Osteocyte (in vitro differentiated cells): ENCODE measurements at regions not wholly inside any gene's neighbourhood (a gene's known extent, or its start where the extent isn't known, plus 50 kb on each side); places are given as distances from the start of the nearest gene placed in this dataset.
"Not testable (repeated sequence)": the region's sequence is repeated elsewhere in the genome, so short reads cannot be mapped to it uniquely, and the experiment has no call there.

ENCODE experiments used
- DNase-seq: peaks from one replicate; pipeline ENCODE4 v3.0.0; 2021; ENCODE audit warnings: mixed read lengths; ENCODE audit not compliant: unreplicated experiment; ENCODE audit errors: extremely low spot score
- H3K27ac Mint-ChIP-seq: one replicate; pipeline ENCODE4 v1.8.0; 2021; ENCODE audit warnings: mild to moderate bottlenecking, mixed read lengths; ENCODE audit not compliant: unreplicated experiment
- H3K27me3 Mint-ChIP-seq: one replicate; pipeline ENCODE4 v1.8.0; 2021; ENCODE audit warnings: mixed read lengths; ENCODE audit not compliant: unreplicated experiment
- H3K36me3 Mint-ChIP-seq: one replicate; pipeline ENCODE4 v1.8.0; 2021; ENCODE audit warnings: mixed read lengths; ENCODE audit not compliant: unreplicated experiment
- H3K4me1 Mint-ChIP-seq: one replicate; pipeline ENCODE4 v1.8.0; 2021; ENCODE audit warnings: mixed read lengths; ENCODE audit not compliant: unreplicated experiment
- H3K4me3 Mint-ChIP-seq: one replicate; pipeline ENCODE4 v1.8.0; 2021; ENCODE audit warnings: mild to moderate bottlenecking, moderate library complexity, mixed read lengths; ENCODE audit not compliant: unreplicated experiment
- H3K9me3 Mint-ChIP-seq: one replicate; pipeline ENCODE4 v1.8.0; 2021; ENCODE audit warnings: mixed read lengths; ENCODE audit not compliant: unreplicated experiment
- TF ChIP-seq, protein P1 (sequence below): fragments of 200-600 bp; sonication (generic); IDR thresholded peaks from 2 replicates; pipeline ENCODE4 v1.5.0; 2021; ENCODE audit warnings: antibody characterized with exemption, mild to moderate bottlenecking, moderate library complexity

DNA sequence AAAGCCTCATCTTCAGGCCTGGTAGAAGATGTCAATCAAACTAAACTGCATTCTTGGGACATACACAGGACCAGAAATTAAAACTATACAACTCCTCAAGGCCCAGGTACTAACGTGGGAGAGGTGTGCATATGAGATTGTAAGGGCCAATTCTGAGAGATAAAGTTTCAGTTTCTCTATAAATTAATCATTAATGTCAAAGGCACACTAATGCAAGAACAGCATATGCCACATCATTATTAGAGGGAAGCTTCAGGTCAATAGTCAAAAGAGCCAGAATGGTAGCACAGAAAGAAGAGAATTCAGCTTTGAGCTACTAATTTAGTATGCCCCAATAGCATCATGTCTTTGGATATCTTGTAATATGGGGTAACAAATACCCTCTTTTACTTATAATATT, 744.9 kb upstream of the MGAT4C start:
- H3K9me3 Mint-ChIP-seq, result peaks cover 16% of the 10 kb centered on the region
- no peak overlapping the region for H3K27ac Mint-ChIP-seq
- H3K4me3 Mint-ChIP-seq, result no peak overlapping the region
- TF ChIP-seq, protein P1, sequence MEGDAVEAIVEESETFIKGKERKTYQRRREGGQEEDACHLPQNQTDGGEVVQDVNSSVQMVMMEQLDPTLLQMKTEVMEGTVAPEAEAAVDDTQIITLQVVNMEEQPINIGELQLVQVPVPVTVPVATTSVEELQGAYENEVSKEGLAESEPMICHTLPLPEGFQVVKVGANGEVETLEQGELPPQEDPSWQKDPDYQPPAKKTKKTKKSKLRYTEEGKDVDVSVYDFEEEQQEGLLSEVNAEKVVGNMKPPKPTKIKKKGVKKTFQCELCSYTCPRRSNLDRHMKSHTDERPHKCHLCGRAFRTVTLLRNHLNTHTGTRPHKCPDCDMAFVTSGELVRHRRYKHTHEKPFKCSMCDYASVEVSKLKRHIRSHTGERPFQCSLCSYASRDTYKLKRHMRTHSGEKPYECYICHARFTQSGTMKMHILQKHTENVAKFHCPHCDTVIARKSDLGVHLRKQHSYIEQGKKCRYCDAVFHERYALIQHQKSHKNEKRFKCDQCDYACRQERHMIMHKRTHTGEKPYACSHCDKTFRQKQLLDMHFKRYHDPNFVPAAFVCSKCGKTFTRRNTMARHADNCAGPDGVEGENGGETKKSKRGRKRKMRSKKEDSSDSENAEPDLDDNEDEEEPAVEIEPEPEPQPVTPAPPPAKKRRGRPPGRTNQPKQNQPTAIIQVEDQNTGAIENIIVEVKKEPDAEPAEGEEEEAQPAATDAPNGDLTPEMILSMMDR, result no peak
- peaks cover 4% of the 10 kb centered on the region for H3K27me3 Mint-ChIP-seq
- H3K36me3 Mint-ChIP-seq, result no peaks in the 10 kb centered on the region
- DNase-seq, result no peak
- no peaks in the 10 kb centered on the region for H3K4me1 Mint-ChIP-seq

DNA sequence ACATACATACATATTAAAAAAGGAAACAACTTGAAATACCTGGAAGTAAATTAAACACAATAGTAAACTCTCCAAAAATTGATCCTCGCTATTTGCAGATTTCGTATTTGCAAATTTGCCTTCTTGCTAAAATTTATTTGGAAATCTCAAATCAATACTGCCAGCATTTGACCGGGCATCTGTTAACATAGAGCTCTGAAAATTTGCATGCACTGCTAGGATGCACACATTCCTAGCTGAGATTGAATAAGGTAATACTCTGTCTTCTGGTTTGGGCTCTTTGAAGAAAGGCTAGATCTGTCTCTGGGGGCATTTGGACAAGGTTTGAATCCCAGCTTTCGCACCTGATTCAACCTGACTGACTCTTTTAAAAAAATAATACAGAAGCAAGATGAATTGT, 729.1 kb upstream of the MGAT4C start:
- Mint-ChIP-seq H3K27me3 (peaks cover 14% of the 10 kb centered on the region), H3K36me3 (no peaks in the 10 kb centered on the region), H3K4me1 (no peaks in the 10 kb centered on the region), H3K4me3 (no peak overlapping the region), H3K27ac (no peak overlapping the region), H3K9me3 (no peaks in the 10 kb centered on the region)
- no peak for DNase-seq
- TF ChIP-seq, protein P1, result no peak

DNA sequence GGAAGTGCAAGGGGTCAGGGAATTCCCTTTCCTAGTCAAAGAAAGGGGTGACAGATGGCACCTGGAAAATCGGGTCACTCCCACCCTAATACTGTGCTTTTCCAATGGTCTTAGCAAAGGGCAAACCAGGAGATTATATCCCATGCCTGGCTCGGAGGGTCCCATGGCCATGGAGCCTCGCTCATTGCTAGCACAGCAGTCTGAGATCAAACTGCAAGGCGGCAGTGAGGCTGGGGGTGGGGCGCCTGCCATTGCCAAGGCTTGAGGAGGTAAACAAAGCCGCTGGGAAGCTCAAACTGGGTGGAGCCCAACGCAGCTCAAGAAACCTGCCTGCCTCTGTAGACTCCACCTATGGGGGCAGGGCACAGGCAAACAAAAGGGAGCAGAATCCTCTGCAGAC, 714.4 kb upstream of the MGAT4C start:
- H3K27ac Mint-ChIP-seq, H3K9me3 Mint-ChIP-seq, H3K4me1 Mint-ChIP-seq, H3K36me3 Mint-ChIP-seq, H3K27me3 Mint-ChIP-seq, H3K4me3 Mint-ChIP-seq, DNase-seq: not testable (repeated sequence)

DNA sequence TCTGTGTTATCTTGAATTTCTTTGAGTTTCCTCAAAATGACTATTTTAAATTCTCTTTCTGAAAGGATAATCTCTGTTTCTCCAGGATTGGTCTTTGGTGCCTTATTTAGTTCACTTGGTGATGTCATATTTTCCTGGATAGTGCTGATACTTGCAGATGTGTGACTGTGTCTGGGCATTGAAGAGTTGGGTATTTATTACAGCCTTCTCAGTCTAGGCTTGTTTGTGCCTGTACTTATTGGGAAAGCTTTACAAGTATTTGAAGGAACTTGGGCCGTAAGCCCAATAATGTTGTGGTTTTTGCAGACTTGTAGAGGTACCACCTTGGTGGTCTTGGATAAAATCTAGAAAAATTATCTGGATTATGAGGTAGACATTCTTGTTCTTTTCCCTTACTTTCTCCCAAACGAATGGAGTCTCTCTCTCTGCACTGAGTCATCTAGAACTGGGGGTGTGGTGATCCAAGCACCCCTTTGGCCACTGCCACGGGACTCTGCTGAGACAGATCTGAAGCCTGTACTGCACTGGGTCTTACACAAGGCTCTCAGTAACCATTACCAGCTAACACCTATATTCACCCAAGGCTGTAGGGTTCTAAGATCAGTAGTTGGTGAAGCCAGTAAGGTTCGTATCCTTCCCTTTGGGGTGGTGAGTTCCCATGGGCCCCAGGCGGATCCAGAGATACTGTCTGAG, 703.7 kb upstream of the MGAT4C start:
- no peak overlapping the region for H3K27ac Mint-ChIP-seq
- DNase-seq, result no peak
- no peaks in the 10 kb centered on the region for H3K4me1 Mint-ChIP-seq
- no peaks in the 10 kb centered on the region for H3K9me3 Mint-ChIP-seq
- no peaks in the 10 kb centered on the region for H3K36me3 Mint-ChIP-seq
- H3K4me3 Mint-ChIP-seq, result no peak overlapping the region
- H3K27me3 Mint-ChIP-seq, result peaks cover 11% of the 10 kb centered on the region
- TF ChIP-seq, protein P1, result no peak

DNA sequence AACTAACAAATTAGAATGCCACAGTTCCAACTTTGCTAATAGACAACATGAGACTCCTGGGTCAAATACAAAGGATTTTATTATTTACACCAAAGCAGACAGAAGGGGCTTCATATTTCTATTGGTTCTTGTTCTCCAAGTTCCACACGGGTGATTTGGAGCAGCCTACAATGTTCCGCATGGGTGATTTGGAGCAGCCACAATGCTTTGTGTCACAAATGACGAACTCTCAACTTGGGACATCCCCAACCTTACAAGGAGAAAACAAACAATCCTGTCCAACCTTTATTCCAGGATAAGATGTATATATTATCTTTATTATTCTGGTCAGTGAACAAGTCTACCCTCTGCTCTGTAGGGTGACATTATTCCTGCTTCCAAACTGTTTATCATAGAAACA, 694.3 kb upstream of the MGAT4C start:
- no peak for DNase-seq
- Mint-ChIP-seq H3K4me3 (no peak overlapping the region), H3K4me1 (no peaks in the 10 kb centered on the region), H3K27ac (no peak overlapping the region), H3K9me3 (no peaks in the 10 kb centered on the region), H3K36me3 (no peaks in the 10 kb centered on the region), H3K27me3 (peaks cover 22% of the 10 kb centered on the region)
- TF ChIP-seq, protein P1, result no peak

DNA sequence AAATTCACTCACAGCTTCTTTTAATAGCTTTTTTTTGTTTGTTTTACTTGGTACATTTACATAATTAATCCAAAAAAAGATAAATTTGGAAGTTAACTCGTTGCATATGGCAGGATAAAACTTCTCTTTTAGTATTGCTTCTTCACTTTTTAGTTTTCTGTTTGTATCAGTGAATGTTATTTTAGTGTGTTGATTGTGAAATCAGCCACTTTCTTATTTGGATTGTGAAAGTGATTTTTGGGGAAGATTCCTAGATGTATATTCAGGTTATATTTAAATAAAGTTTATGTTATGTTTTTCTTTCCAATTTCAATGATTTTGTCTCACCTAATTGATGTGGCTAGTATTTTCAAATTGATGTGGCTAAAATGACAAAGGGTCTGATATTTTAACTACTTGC, 693.9 kb upstream of the MGAT4C start:
- no peaks in the 10 kb centered on the region for H3K36me3 Mint-ChIP-seq
- no peaks in the 10 kb centered on the region for H3K4me1 Mint-ChIP-seq
- H3K27me3 Mint-ChIP-seq, result peaks cover 22% of the 10 kb centered on the region
- TF ChIP-seq, protein P1, result no peak
- no peak for DNase-seq
- no peak overlapping the region for H3K4me3 Mint-ChIP-seq
- no peaks in the 10 kb centered on the region for H3K9me3 Mint-ChIP-seq
- no peak overlapping the region for H3K27ac Mint-ChIP-seq
